ENCODE measurements at regions not wholly inside any gene's neighbourhood (a gene's known extent, or its start where the extent isn't known, plus 50 kb on each side); places are given as distances from the start of the nearest gene placed in this dataset.

DNA sequence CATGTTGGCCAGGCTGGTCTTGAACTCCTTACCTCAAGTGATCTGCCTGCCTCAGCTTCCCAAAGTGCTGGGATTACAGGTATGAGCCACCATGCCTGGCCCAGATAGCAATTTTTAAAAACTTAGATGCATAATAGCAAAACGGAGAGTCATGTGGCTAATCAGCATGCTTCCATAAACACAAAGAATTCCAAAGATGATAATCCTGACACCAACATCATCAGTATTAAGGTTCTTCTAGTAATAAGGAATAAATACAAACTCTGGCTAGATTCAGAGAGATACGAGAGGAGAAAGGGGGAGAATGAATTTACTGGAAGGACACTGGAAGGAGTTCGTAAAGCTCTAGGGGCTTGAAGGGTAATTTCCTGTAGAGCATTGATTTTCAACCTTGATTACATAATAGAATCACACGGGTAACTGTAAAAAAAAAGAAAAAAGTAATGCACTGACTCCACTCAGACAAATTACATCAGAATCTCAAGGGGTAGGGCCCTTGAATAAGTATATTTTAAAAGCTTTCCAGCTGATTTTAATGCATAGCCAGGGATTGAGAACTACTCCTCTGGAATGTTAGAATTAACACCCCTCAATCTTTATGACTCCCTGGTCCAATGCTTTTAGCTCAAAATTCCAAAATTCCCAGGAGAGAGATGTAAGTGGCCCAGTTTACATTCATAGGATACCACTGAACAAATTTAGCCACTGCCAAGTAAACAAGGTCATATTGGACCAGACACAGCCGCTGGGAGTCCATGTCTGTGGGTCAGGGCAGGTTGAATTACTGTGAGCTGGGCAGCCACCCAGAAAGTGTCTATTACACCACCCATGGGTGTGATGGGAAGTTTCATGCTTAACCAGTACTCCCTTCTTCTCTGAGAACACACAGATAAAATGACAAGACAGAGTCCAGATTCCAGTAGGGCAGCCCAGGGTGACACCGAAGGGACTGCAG, 243.9 kb downstream of the TBL1XR1 start:
- DNase-seq: no peak
- no peaks in the 10 kb centered on the region for H3K36me3 Mint-ChIP-seq
- H4K20me1 ChIP-seq (ENCODE audit: insufficient read depth, low read length): no peaks in the 10 kb centered on the region
- WGBS (ENCODE audit: insufficient coverage): no CpG with 5 or more reads among the region's 6 CpGs
- H3K9me3 ChIP-seq (replicated peaks in 1 of 2; ENCODE audit: control insufficient read depth in 1 of 2, insufficient read depth in 1 of 2, low read length in 2 of 2): no peaks in the 10 kb centered on the region
- H3K27ac Mint-ChIP-seq: no peak overlapping the region
- peaks cover 0 to 2% (median 1%) of the 10 kb centered on the region in 3 donors for H3K27me3 Mint-ChIP-seq (ENCODE audit: low read depth in 3 of 3)
- H3K79me2 ChIP-seq (ENCODE audit: insufficient read depth, low read length): no peaks in the 10 kb centered on the region
- no peak overlapping the region for H3K4me3 ChIP-seq (replicated peaks in 1 of 3; ENCODE audit: low read depth in 2 of 3, low read length in 3 of 3)
- no peak overlapping the region for H3K9ac ChIP-seq (ENCODE audit: insufficient read depth, low read length, poor library complexity, severe bottlenecking)
- H3K27me3 ChIP-seq (ENCODE audit: control insufficient read depth in 2 of 2, insufficient read depth in 2 of 2, low read length in 2 of 2): no peaks in the 10 kb centered on the region
- no peak overlapping the region for H3K4me2 ChIP-seq (replicated peaks; ENCODE audit: extremely low read depth, low read length, poor library complexity, severe bottlenecking)
- intact Hi-C loops (cut with micrococcal nuclease): no loop called here
- H3K4me3 Mint-ChIP-seq: no peak overlapping the region
- TF ChIP-seq, protein P1, sequence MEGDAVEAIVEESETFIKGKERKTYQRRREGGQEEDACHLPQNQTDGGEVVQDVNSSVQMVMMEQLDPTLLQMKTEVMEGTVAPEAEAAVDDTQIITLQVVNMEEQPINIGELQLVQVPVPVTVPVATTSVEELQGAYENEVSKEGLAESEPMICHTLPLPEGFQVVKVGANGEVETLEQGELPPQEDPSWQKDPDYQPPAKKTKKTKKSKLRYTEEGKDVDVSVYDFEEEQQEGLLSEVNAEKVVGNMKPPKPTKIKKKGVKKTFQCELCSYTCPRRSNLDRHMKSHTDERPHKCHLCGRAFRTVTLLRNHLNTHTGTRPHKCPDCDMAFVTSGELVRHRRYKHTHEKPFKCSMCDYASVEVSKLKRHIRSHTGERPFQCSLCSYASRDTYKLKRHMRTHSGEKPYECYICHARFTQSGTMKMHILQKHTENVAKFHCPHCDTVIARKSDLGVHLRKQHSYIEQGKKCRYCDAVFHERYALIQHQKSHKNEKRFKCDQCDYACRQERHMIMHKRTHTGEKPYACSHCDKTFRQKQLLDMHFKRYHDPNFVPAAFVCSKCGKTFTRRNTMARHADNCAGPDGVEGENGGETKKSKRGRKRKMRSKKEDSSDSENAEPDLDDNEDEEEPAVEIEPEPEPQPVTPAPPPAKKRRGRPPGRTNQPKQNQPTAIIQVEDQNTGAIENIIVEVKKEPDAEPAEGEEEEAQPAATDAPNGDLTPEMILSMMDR (IDR thresholded peaks at IDR 0.05): no peak
- no peaks in the 10 kb centered on the region for H3K9me3 Mint-ChIP-seq
- H3K36me3 ChIP-seq (replicated peaks in 1 of 2; ENCODE audit: control insufficient read depth in 1 of 2, insufficient read depth in 2 of 2, low read length in 2 of 2): no peaks in the 10 kb centered on the region
- H3K4me1 Mint-ChIP-seq: no peaks in the 10 kb centered on the region
- H2AFZ ChIP-seq (ENCODE audit: insufficient read depth, low read depth, low read length, poor library complexity, severe bottlenecking): no peak overlapping the region
- H3K4me1 ChIP-seq (ENCODE audit: control insufficient read depth in 1 of 2, insufficient read depth in 2 of 2, low read length in 2 of 2): no peaks in the 10 kb centered on the region
- H3K27ac ChIP-seq (ENCODE audit: low read depth in 1 of 2, low read length in 2 of 2): no peak overlapping the region

DNA sequence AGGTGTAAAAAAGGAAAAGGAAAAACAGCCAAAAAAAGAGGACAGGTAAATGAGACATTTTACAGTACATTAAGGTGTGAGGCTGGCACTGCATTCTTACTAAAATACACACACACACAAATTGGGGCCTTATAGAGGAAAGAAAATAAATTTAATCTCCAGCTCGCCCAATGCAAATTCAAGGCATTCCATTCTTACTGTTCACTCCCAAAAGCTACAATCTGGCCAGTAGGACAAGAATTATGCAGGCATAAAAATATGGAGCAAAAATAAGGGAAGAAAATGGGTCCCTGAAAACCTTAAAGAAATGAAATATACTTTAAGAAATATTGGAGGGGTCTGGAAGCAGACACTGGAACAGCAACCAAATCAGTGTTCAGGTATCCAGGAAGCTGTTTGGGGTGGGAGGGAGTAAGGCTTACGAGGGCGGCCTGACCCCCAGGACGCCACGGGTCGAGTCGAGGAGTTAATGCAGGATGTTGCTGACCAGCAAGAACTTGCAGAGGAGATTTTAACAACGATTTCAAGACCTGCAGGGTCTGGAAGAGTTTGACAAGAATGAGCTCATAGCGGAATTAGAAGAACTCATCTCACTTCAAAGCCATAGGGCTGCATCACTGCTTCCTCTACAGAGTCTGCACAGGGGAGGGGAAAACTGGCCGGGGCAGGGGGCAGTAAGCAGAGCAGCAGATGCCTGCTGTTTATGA, 245.5 kb downstream of the TBL1XR1 start:
- TF ChIP-seq, protein P1 (IDR thresholded peaks at IDR 0.05): no peak
- no peak overlapping the region for H3K4me3 ChIP-seq (replicated peaks in 1 of 3; ENCODE audit: low read depth in 2 of 3, low read length in 3 of 3)

More for the DNA sequence above, 245.5 kb downstream of the TBL1XR1 start:
- no peak overlapping the region for H3K4me3 Mint-ChIP-seq
- no peak overlapping the region for H3K9ac ChIP-seq (ENCODE audit: insufficient read depth, low read length, poor library complexity, severe bottlenecking)
- 96% methylated on average over 4 of the region's 10 CpGs for WGBS (ENCODE audit: insufficient coverage)
- H3K36me3 ChIP-seq (replicated peaks in 1 of 2; ENCODE audit: control insufficient read depth in 1 of 2, insufficient read depth in 2 of 2, low read length in 2 of 2): no peaks in the 10 kb centered on the region
- no peaks in the 10 kb centered on the region for H3K36me3 Mint-ChIP-seq
- DNase-seq: no peak
- peaks cover 0 to 2% (median 1%) of the 10 kb centered on the region in 3 donors for H3K27me3 Mint-ChIP-seq (ENCODE audit: low read depth in 3 of 3)
- no peaks in the 10 kb centered on the region for H3K4me1 Mint-ChIP-seq
- no peak overlapping the region for H3K27ac Mint-ChIP-seq
- H2AFZ ChIP-seq (ENCODE audit: insufficient read depth, low read depth, low read length, poor library complexity, severe bottlenecking): no peak overlapping the region
- no peaks in the 10 kb centered on the region for H3K79me2 ChIP-seq (ENCODE audit: insufficient read depth, low read length)
- H3K27ac ChIP-seq (ENCODE audit: low read depth in 1 of 2, low read length in 2 of 2): no peak overlapping the region
- H3K9me3 Mint-ChIP-seq: no peaks in the 10 kb centered on the region
- H3K27me3 ChIP-seq (ENCODE audit: control insufficient read depth in 2 of 2, insufficient read depth in 2 of 2, low read length in 2 of 2): no peaks in the 10 kb centered on the region
- intact Hi-C loops (cut with micrococcal nuclease): no loop called here
- H3K4me2 ChIP-seq (replicated peaks; ENCODE audit: extremely low read depth, low read length, poor library complexity, severe bottlenecking): no peak overlapping the region
- no peaks in the 10 kb centered on the region for H3K9me3 ChIP-seq (replicated peaks in 1 of 2; ENCODE audit: control insufficient read depth in 1 of 2, insufficient read depth in 1 of 2, low read length in 2 of 2)
- no peaks in the 10 kb centered on the region for H4K20me1 ChIP-seq (ENCODE audit: insufficient read depth, low read length)
- no peaks in the 10 kb centered on the region for H3K4me1 ChIP-seq (ENCODE audit: control insufficient read depth in 1 of 2, insufficient read depth in 2 of 2, low read length in 2 of 2)
